ENCODE measurements at regions not wholly inside any gene's neighbourhood (a gene's known extent, or its start where the extent isn't known, plus 50 kb on each side); places are given as distances from the start of the nearest gene placed in this dataset.

GRCh38 chr16:35873472-35873871 lies 2414.1 kb downstream of the TP53TG3F start:
- Histone ChIP-seq H3K4me3 (ENCODE audit: low read depth in 1 of 2, low read length in 2 of 2) (no peak overlapping the region), H3K27me3 (ENCODE audit: control insufficient read depth in 1 of 2, insufficient read depth in 2 of 2, low read length in 2 of 2) (no peaks in the 10 kb centered on the region), H3K4me1 (ENCODE audit: control insufficient read depth in 2 of 2, insufficient read depth in 2 of 2, low read length in 1 of 2) (no peaks in the 10 kb centered on the region), H3K27ac (ENCODE audit: low read depth in 2 of 2, low read length in 1 of 2) (no peak overlapping the region), H3K36me3 (ENCODE audit: control insufficient read depth in 2 of 2, insufficient read depth in 2 of 2, low read length in 1 of 2) (no peaks in the 10 kb centered on the region), H3K9me3 (ENCODE audit: control insufficient read depth in 2 of 2, insufficient read depth in 1 of 2, low read depth in 1 of 2, low read length in 1 of 2) (peaks cover 0 to 2% of the 10 kb centered on the region in 2 donors)
- WGBS, 2 donors = 69 to 70% methylated on average over 4 of the region's 4 CpGs

DNA sequence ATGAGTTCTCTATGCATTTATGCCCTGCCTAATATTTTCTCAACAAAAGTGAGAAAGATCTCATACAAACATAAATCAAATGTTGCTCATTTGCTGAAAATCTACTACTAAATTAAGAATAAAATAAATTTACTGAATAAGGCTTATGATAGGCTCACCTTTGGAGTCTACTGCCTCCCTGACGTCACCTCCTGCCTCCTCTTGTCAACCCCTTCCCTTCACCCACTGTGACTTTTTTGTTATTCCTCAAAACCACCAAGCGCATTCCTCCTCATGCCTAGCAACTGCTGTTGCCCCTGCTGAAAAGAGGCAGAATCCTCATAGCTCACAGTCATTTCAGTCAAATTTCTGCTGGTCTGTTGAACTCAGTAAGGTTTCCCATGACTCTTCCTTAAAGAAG lies 2422.2 kb downstream of the TP53TG3F start:
- 63 to 78% methylated on average over 2 of the region's 2 CpGs for WGBS, 2 donors
- Histone ChIP-seq H3K27ac (ENCODE audit: low read depth in 2 of 2, low read length in 1 of 2) (no peak overlapping the region), H3K4me1 (ENCODE audit: control insufficient read depth in 2 of 2, insufficient read depth in 2 of 2, low read length in 1 of 2) (no peaks in the 10 kb centered on the region), H3K9me3 (ENCODE audit: control insufficient read depth in 2 of 2, insufficient read depth in 1 of 2, low read depth in 1 of 2, low read length in 1 of 2) (peaks cover 0 to 2% of the 10 kb centered on the region in 2 donors), H3K36me3 (ENCODE audit: control insufficient read depth in 2 of 2, insufficient read depth in 2 of 2, low read length in 1 of 2) (no peaks in the 10 kb centered on the region), H3K27me3 (ENCODE audit: control insufficient read depth in 1 of 2, insufficient read depth in 2 of 2, low read length in 2 of 2) (no peaks in the 10 kb centered on the region), H3K4me3 (ENCODE audit: low read depth in 1 of 2, low read length in 2 of 2) (no peak overlapping the region)

- Histone ChIP-seq H3K36me3 (ENCODE audit: control insufficient read depth in 2 of 2, insufficient read depth in 2 of 2, low read length in 1 of 2) (no peaks in the 10 kb centered on the region), H3K9me3 (ENCODE audit: control insufficient read depth in 2 of 2, insufficient read depth in 1 of 2, low read depth in 1 of 2, low read length in 1 of 2) (peaks cover 3 to 4% of the 10 kb centered on the region in 2 donors), H3K27me3 (ENCODE audit: control insufficient read depth in 1 of 2, insufficient read depth in 2 of 2, low read length in 2 of 2) (no peaks in the 10 kb centered on the region), H3K27ac (ENCODE audit: low read depth in 2 of 2, low read length in 1 of 2) (no peak overlapping the region), H3K4me3 (ENCODE audit: low read depth in 1 of 2, low read length in 2 of 2) (no peak overlapping the region), H3K4me1 (ENCODE audit: control insufficient read depth in 2 of 2, insufficient read depth in 2 of 2, low read length in 1 of 2) (no peaks in the 10 kb centered on the region)
- WGBS, 2 donors = 79 to 81% methylated on average over 1 of the region's 1 CpG
These were observed 2447.0 kb downstream of the TP53TG3F start for GRCh38 chr16:35906440-35906839.

- Histone ChIP-seq H3K4me1 (ENCODE audit: control insufficient read depth in 2 of 2, insufficient read depth in 2 of 2, low read length in 1 of 2) (no peaks in the 10 kb centered on the region), H3K36me3 (ENCODE audit: control insufficient read depth in 2 of 2, insufficient read depth in 2 of 2, low read length in 1 of 2) (no peaks in the 10 kb centered on the region), H3K27ac (ENCODE audit: low read depth in 2 of 2, low read length in 1 of 2) (no peak overlapping the region), H3K9me3 (ENCODE audit: control insufficient read depth in 2 of 2, insufficient read depth in 1 of 2, low read depth in 1 of 2, low read length in 1 of 2) (peaks cover 5 to 6% of the 10 kb centered on the region in 2 donors), H3K4me3 (ENCODE audit: low read depth in 1 of 2, low read length in 2 of 2) (no peak overlapping the region), H3K27me3 (ENCODE audit: control insufficient read depth in 1 of 2, insufficient read depth in 2 of 2, low read length in 2 of 2) (no peaks in the 10 kb centered on the region)
- WGBS, 2 donors = 80 to 81% methylated on average over 7 of the region's 7 CpGs
These were observed 2448.7 kb downstream of the TP53TG3F start for GRCh38 chr16:35908152-35908551.

GRCh38 chr16:35908942-35909341 lies 2449.5 kb downstream of the TP53TG3F start:
- WGBS, 2 donors = 55 to 59% methylated on average over 2 of the region's 2 CpGs
- Histone ChIP-seq H3K27me3 (ENCODE audit: control insufficient read depth in 1 of 2, insufficient read depth in 2 of 2, low read length in 2 of 2) (no peaks in the 10 kb centered on the region), H3K4me1 (ENCODE audit: control insufficient read depth in 2 of 2, insufficient read depth in 2 of 2, low read length in 1 of 2) (no peaks in the 10 kb centered on the region), H3K4me3 (ENCODE audit: low read depth in 1 of 2, low read length in 2 of 2) (no peak overlapping the region), H3K27ac (ENCODE audit: low read depth in 2 of 2, low read length in 1 of 2) (no peak overlapping the region), H3K36me3 (ENCODE audit: control insufficient read depth in 2 of 2, insufficient read depth in 2 of 2, low read length in 1 of 2) (no peaks in the 10 kb centered on the region), H3K9me3 (ENCODE audit: control insufficient read depth in 2 of 2, insufficient read depth in 1 of 2, low read depth in 1 of 2, low read length in 1 of 2) (peaks cover 6 to 9% of the 10 kb centered on the region in 2 donors)

DNA sequence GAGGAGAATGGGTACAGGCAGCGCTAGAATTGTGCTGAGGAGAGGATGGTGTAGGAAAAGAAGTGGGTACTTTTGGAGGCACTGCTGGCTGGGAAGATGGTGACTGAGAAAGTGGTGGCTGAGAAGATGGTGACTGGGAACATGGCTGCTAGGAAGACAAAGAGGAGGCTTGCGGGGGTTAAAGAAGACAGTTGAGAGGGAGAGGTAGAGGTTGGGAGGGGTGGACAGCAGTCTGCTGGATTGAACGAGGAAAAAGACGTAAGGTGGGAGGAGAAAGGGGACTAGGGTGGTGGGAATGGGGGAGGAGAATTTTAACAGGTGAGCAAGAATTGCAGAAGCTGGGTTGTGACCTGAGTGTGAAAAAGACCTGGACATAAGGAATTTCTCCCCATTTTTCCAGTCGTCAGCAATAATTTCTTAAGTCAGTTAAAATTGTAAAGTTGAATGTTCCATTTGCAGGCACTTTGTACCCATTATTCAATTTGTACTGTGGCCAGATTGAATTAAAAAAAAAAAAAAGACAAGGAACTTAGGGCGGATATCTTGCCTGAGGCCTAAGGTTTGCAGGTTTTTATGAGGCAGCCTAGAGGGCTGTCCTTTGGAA lies 2450.0 kb downstream of the TP53TG3F start:
- no peak overlapping the region for H3K4me3 ChIP-seq (ENCODE audit: low read depth in 1 of 2, low read length in 2 of 2)
- peaks cover 6 to 9% of the 10 kb centered on the region in 2 donors for H3K9me3 ChIP-seq (ENCODE audit: control insufficient read depth in 2 of 2, insufficient read depth in 1 of 2, low read depth in 1 of 2, low read length in 1 of 2)
- H3K36me3 ChIP-seq (ENCODE audit: control insufficient read depth in 2 of 2, insufficient read depth in 2 of 2, low read length in 1 of 2) = no peaks in the 10 kb centered on the region
- H3K27me3 ChIP-seq (ENCODE audit: control insufficient read depth in 1 of 2, insufficient read depth in 2 of 2, low read length in 2 of 2) = no peaks in the 10 kb centered on the region
- no peak overlapping the region for H3K27ac ChIP-seq (ENCODE audit: low read depth in 2 of 2, low read length in 1 of 2)
- no peaks in the 10 kb centered on the region for H3K4me1 ChIP-seq (ENCODE audit: control insufficient read depth in 2 of 2, insufficient read depth in 2 of 2, low read length in 1 of 2)
- WGBS, 2 donors = 79 to 86% methylated on average over 6 of the region's 6 CpGs

DNA sequence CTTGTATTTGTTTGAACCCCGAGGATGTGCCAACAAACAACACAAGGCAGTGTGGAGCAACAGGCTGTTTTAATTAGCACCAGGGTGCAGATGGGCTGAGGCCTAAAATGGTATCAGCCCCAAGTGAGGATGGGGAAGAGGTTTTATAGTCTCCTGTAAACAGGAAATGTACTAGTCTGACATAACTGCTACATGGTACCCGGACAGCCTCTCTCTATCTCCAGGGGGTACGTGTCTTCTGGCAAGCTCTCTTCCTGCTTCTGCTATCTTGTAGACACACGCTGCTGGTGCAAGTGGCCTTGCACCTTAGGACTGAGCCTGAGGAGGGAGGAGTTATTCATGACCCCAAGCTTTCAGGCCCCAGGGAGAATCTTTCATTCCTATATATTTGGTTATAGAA lies 2451.0 kb downstream of the TP53TG3F start:
- no peaks in the 10 kb centered on the region for H3K4me1 ChIP-seq (ENCODE audit: control insufficient read depth in 2 of 2, insufficient read depth in 2 of 2, low read length in 1 of 2)
- H3K36me3 ChIP-seq (ENCODE audit: control insufficient read depth in 2 of 2, insufficient read depth in 2 of 2, low read length in 1 of 2) = no peaks in the 10 kb centered on the region
- WGBS, 2 donors = 74 to 75% methylated on average over 4 of the region's 4 CpGs
- no peaks in the 10 kb centered on the region for H3K27me3 ChIP-seq (ENCODE audit: control insufficient read depth in 1 of 2, insufficient read depth in 2 of 2, low read length in 2 of 2)
- no peak overlapping the region for H3K27ac ChIP-seq (ENCODE audit: low read depth in 2 of 2, low read length in 1 of 2)
- peaks cover 6 to 9% of the 10 kb centered on the region in 2 donors for H3K9me3 ChIP-seq (ENCODE audit: control insufficient read depth in 2 of 2, insufficient read depth in 1 of 2, low read depth in 1 of 2, low read length in 1 of 2)
- H3K4me3 ChIP-seq (ENCODE audit: low read depth in 1 of 2, low read length in 2 of 2) = no peak overlapping the region

GRCh38 chr16:35911899-35912298 lies 2452.5 kb downstream of the TP53TG3F start:
- Histone ChIP-seq H3K4me3 (ENCODE audit: low read depth in 1 of 2, low read length in 2 of 2) (no peak overlapping the region), H3K36me3 (ENCODE audit: control insufficient read depth in 2 of 2, insufficient read depth in 2 of 2, low read length in 1 of 2) (no peaks in the 10 kb centered on the region), H3K4me1 (ENCODE audit: control insufficient read depth in 2 of 2, insufficient read depth in 2 of 2, low read length in 1 of 2) (no peaks in the 10 kb centered on the region), H3K27ac (ENCODE audit: low read depth in 2 of 2, low read length in 1 of 2) (no peak overlapping the region), H3K9me3 (ENCODE audit: control insufficient read depth in 2 of 2, insufficient read depth in 1 of 2, low read depth in 1 of 2, low read length in 1 of 2) (peaks cover 6 to 9% of the 10 kb centered on the region in 2 donors), H3K27me3 (ENCODE audit: control insufficient read depth in 1 of 2, insufficient read depth in 2 of 2, low read length in 2 of 2) (no peaks in the 10 kb centered on the region)
- WGBS, 2 donors = 77 to 84% methylated on average over 8 of the region's 8 CpGs

GRCh38 chr16:35931722-35932121 lies 2472.3 kb downstream of the TP53TG3F start:
- H3K36me3 ChIP-seq (ENCODE audit: control insufficient read depth in 2 of 2, insufficient read depth in 2 of 2, low read length in 1 of 2) = no peaks in the 10 kb centered on the region
- no peaks in the 10 kb centered on the region for H3K9me3 ChIP-seq (ENCODE audit: control insufficient read depth in 2 of 2, insufficient read depth in 1 of 2, low read depth in 1 of 2, low read length in 1 of 2)
- no peak overlapping the region for H3K27ac ChIP-seq (ENCODE audit: low read depth in 2 of 2, low read length in 1 of 2)
- WGBS, 2 donors = 67 to 76% methylated on average over 3 of the region's 3 CpGs
- H3K4me3 ChIP-seq (ENCODE audit: low read depth in 1 of 2, low read length in 2 of 2) = no peak overlapping the region
- no peaks in the 10 kb centered on the region for H3K27me3 ChIP-seq (ENCODE audit: control insufficient read depth in 1 of 2, insufficient read depth in 2 of 2, low read length in 2 of 2)
- H3K4me1 ChIP-seq (ENCODE audit: control insufficient read depth in 2 of 2, insufficient read depth in 2 of 2, low read length in 1 of 2) = no peaks in the 10 kb centered on the region
